HG02763 (cell line): ENCODE measurements at regions not wholly inside any gene's neighbourhood (a gene's known extent, or its start where the extent isn't known, plus 50 kb on each side); places are given as distances from the start of the nearest gene placed in this dataset.
"Not testable (repeated sequence)": the region's sequence is repeated elsewhere in the genome, so short reads cannot be mapped to it uniquely, and the experiment has no call there.

Experiments
- ATAC-seq: cut with Tn5 transposase; IDR thresholded peaks from one replicate; pipeline ENCODE4 v1.9.1; 2021; ENCODE audit warnings: mild to moderate bottlenecking, moderate library complexity; ENCODE audit not compliant: unreplicated experiment

GRCh38 chrX:11022588-11022987 lies 88.5 kb upstream of the HCCS start:
- not testable (repeated sequence) for ATAC-seq

DNA sequence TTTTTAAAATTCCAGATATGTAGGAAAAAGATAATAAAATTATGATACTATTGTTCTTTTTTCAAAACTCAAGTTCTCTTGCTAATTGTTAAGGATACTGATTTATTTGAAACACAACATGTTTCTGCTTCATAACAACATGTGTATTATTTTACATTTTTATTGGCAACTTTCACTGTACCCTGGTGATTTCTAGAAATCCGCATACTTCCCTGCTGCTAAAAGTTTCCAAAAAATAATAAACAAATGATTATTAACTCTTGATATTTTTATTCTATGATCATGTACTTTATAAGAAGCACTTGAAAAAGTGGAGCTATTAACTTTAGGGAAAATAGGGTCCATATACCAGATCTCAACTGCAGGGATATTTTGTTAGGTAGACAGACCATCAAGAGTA lies 71.2 kb upstream of the HCCS start:
- no peak for ATAC-seq

DNA sequence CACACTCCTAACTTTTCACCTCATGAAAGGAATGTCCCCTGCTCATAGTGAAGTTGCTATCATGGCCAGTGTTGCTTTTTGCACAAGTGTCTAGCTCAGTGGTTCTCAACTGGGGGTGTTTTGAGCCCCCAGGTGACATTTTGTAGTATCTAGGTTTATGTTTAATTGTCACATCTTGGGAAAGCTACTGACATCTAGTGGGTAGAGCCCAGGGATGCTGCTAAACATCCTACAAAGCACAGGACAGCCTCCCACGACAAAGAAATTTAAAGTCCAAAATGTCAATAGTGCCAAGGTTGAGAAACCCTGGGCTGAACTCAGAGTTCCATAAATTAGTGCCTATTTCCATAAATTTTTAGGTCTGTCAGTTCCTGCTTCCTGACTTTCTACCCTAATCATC lies 70.7 kb upstream of the HCCS start:
- ATAC-seq: no peak

- ATAC-seq: no peak
Measured at GRCh38 chrX:11040996-11041395, 70.1 kb upstream of the HCCS start.

GRCh38 chrX:11050013-11050412 lies 61.1 kb upstream of the HCCS start:
- no peak for ATAC-seq

- ATAC-seq: no peak
Measured at GRCh38 chrX:11053351-11053750, 57.8 kb upstream of the HCCS start.

DNA sequence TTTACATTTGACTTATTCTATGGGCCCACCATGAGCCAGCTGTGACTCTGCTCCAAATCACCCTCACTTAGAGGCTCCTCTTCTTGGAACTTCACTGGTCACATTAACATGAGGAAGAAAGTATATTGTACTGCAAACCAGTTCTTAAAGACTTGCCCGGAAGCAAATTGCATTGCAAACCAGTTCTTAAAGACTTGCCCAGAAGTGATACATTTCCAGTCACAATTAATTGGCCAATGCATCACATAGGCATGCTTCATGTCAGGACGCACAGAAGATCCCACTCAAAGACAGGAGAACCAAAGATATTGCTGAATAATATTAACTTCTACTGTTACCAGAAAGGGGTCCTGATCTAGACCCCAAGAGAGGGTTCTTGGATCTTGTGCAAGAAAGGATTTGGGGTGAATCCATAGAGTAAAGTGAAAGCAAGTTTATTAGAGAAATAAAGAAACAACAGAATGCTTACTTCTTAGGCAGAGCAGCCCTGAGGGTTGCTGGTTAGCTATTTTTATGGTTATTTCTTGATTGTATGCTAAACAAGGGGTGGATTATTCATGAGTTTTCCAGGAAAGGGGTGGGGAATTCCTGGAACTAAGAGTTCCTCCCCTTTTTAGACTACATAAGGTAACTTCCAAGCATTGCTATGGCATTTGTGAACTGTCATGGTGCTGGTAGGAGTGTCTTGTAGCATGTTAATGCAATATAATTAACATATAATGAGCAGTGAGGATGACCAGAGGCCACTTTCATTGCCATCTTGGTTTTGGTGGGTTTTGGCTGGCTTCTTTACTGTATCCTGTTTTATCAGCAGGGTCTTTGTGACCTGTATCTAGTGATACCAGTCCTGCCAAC lies 54.6 kb upstream of the HCCS start:
- ATAC-seq: no peak

DNA sequence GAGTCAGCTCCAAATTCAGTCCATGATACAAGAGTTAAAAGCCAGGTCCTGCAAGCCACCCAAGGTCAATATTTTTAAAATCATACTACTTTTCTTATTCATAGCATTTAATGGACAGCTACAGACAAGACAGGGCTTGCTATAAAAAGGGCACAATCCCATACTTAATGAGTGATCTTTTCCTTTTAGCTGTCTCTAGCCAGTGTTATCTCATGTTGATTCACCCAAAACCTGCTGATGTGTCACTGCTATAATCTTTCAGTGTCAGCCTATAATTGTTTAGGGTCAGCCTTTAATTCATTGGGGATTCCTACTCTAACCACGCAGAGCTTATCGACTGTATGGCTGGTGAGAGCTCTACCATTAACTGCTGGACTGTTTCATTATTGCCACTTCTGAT lies 51.2 kb upstream of the HCCS start:
- no peak for ATAC-seq
